A673 (cell line): ENCODE measurements at regions not wholly inside any gene's neighbourhood (a gene's known extent, or its start where the extent isn't known, plus 50 kb on each side); places are given as distances from the start of the nearest gene placed in this dataset.

Experiments used
- BruUV-seq: library from RNA; stranded (reverse); fragments of 400-500 nt; replicated peaks from 2 replicates; lab custom pipeline; 2021; lab: Mats Ljungman, UMichigan
- CTCF ChIA-PET: fragments of 300-600 bp; sonication (Branson Sonifier 250); formaldehyde crosslinking; loops from one replicate; lab custom pipeline; 2022; ENCODE audit warnings: antibody characterized with exemption; lab: Charles Lee
- POLR2A ChIA-PET: fragments of 300-600 bp; sonication (Branson Sonifier 250); formaldehyde crosslinking; loops from one replicate; lab custom pipeline; 2022; ENCODE audit warnings: antibody characterized with exemption; ENCODE audit not compliant: low non-redundant PET; lab: Charles Lee
- DNase-seq: peaks from one replicate; pipeline ENCODE4 v3.0.0-alpha.2; 2015; ENCODE audit warnings: low spot score
- H3K27ac ChIP-seq: fragments of 200-600 bp; sonication (generic); 2 replicates; pipeline ENCODE4 v1.5.1; 2016; ENCODE audit warnings: mixed run types, low read depth, mild to moderate bottlenecking, mixed read lengths, antibody characterized with exemption, low read length; ENCODE audit not compliant: poor library complexity, severe bottlenecking
- H3K27me3 ChIP-seq: fragments of 200-600 bp; sonication (generic); replicated peaks from 2 replicates; pipeline ENCODE4 v1.6.1; 2017; ENCODE audit warnings: mixed run types, low read depth, mild to moderate bottlenecking, mixed read lengths, antibody characterized with exemption, low read length; ENCODE audit not compliant: insufficient read depth, poor library complexity
- H3K36me3 ChIP-seq: fragments of 200-600 bp; sonication (generic); 2 replicates; pipeline ENCODE4 v1.6.1; 2016; ENCODE audit warnings: mixed run types, mild to moderate bottlenecking, mixed read lengths, antibody characterized with exemption, low read length; ENCODE audit not compliant: insufficient read depth, poor library complexity, severe bottlenecking
- H3K4me1 ChIP-seq: fragments of 200-600 bp; sonication (generic); 2 replicates; pipeline ENCODE4 v1.6.1; 2017; ENCODE audit warnings: mixed run types, mild to moderate bottlenecking, mixed read lengths, antibody characterized with exemption, low read length; ENCODE audit not compliant: insufficient read depth, poor library complexity, severe bottlenecking
- H3K4me3 ChIP-seq: fragments of 200-600 bp; sonication (generic); 2 replicates; pipeline ENCODE4 v1.5.1; 2016; ENCODE audit warnings: low read depth, mixed run types, mild to moderate bottlenecking, mixed read lengths, low read length; ENCODE audit not compliant: poor library complexity, severe bottlenecking
- H3K9me3 ChIP-seq: fragments of 200-600 bp; sonication (generic); 2 replicates; pipeline ENCODE4 v1.6.1; 2016; ENCODE audit warnings: mixed run types, low read depth, mild to moderate bottlenecking, mixed read lengths, antibody characterized with exemption, low read length; ENCODE audit not compliant: poor library complexity, severe bottlenecking
- EZH2 ChIP-seq: fragments of 200-600 bp; sonication (generic); IDR thresholded peaks from 2 replicates; pipeline ENCODE4 v1.6.1; 2017; ENCODE audit warnings: borderline replicate concordance, low read depth, mild to moderate bottlenecking, mixed read lengths, antibody characterized with exemption, low read length; ENCODE audit not compliant: poor library complexity, severe bottlenecking
- intact Hi-C: fragments of 100-400 bp; cut with micrococcal nuclease; formaldehyde crosslinking; loops from one replicate; pipeline ENCODE4 v1.10.0; 2022; ENCODE audit not compliant: unreplicated experiment
- TF ChIP-seq, protein P1 (sequence below): fragments of 300-800, 200-600 bp; sonication (generic); conservative IDR thresholded peaks from 2 replicates; pipeline ENCODE4 v1.5.1; 2017; ENCODE audit warnings: low read depth, mild to moderate bottlenecking, antibody characterized with exemption, low read length, moderate library complexity, mixed read lengths

DNA sequence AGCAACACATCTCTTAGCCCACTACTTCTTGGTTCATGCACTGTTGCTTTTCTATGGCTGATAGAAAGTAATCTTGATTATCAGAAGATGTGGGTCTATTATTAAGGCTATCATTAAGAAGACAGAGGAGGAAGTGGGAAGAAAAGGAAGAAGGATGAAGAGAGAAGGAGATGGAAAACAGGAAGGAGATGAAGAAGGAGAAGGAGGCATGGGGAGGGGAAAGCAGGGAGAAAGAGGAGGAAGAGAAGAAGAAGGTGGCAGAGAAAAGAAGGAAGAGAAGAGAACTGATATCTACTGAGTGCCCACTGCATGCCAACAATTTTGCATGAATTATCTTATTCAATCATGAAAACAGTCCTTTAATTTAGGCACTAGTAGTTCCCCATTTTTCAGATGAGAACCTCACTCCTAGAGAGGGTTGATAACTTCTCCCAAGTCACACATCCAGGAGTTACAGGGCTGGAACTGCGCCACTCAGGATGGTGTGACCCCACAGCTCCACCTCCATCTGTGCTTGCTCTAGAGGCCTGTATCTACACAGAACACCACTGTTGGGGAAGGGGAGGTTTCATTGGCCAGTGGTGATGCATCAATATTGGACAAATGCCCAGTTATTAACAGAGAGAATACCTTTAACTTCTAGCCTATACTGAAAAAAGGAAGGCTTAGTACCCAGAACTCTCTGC is 147.4 kb downstream of the CXCL12 start:
- Histone ChIP-seq H3K36me3 (no peaks in the 10 kb centered on the region), H3K9me3 (no peaks in the 10 kb centered on the region), H3K4me3 (no peak overlapping the region), H3K27ac (no peak overlapping the region), H3K4me1 (no peaks in the 10 kb centered on the region), H3K27me3 (no peaks in the 10 kb centered on the region)
- CTCF ChIA-PET = no interaction called here
- intact Hi-C loops = no loop called here
- POLR2A ChIA-PET = no interaction called here
- TF ChIP-seq, protein P1, sequence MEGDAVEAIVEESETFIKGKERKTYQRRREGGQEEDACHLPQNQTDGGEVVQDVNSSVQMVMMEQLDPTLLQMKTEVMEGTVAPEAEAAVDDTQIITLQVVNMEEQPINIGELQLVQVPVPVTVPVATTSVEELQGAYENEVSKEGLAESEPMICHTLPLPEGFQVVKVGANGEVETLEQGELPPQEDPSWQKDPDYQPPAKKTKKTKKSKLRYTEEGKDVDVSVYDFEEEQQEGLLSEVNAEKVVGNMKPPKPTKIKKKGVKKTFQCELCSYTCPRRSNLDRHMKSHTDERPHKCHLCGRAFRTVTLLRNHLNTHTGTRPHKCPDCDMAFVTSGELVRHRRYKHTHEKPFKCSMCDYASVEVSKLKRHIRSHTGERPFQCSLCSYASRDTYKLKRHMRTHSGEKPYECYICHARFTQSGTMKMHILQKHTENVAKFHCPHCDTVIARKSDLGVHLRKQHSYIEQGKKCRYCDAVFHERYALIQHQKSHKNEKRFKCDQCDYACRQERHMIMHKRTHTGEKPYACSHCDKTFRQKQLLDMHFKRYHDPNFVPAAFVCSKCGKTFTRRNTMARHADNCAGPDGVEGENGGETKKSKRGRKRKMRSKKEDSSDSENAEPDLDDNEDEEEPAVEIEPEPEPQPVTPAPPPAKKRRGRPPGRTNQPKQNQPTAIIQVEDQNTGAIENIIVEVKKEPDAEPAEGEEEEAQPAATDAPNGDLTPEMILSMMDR = no peak
- no peak for TF ChIP-seq EZH2
- DNase-seq = no peak
- BruUV-seq = no TSS peak

GRCh38 chr10:44235363-44235762 is 149.5 kb downstream of the CXCL12 start:
- DNase-seq = no peak
- no peak for TF ChIP-seq EZH2
- TF ChIP-seq, protein P1 = no peak
- ChIA-PET POLR2A (no interaction called here), CTCF (no interaction called here)
- H3K4me3 ChIP-seq = no peak overlapping the region
- H3K27ac ChIP-seq = no peak overlapping the region
- no peaks in the 10 kb centered on the region for H3K36me3 ChIP-seq
- no peaks in the 10 kb centered on the region for H3K9me3 ChIP-seq
- BruUV-seq = no TSS peak
- H3K4me1 ChIP-seq = no peaks in the 10 kb centered on the region
- H3K27me3 ChIP-seq = no peaks in the 10 kb centered on the region
- intact Hi-C loops = no loop called here

DNA sequence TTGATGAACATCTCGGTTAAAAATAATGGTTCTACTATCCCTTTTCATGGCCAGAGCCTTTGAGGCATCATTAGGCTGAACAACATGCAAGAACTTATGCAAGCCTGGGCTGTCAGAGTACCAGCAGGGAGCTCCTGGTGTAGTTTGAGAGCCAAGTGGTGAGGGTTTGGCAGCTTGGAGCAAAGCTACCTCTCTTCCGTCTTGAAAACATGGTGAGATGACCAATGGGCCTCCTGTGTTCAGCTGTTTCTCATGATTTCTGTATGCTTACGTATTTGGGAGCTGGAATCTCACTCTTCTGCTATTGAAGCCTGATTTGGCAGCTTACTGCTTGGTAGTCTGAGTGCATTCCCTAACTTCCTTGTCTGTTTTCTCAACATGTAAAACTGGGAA is 150.4 kb downstream of the CXCL12 start:
- CTCF ChIA-PET = no interaction called here
- Histone ChIP-seq H3K27me3 (no peaks in the 10 kb centered on the region), H3K27ac (no peak overlapping the region), H3K4me1 (no peaks in the 10 kb centered on the region), H3K9me3 (no peaks in the 10 kb centered on the region), H3K4me3 (no peak overlapping the region), H3K36me3 (no peaks in the 10 kb centered on the region)
- no peak for DNase-seq
- no TSS peak for BruUV-seq
- POLR2A ChIA-PET = no interaction called here
- TF ChIP-seq, protein P1 = no peak
- no peak for TF ChIP-seq EZH2
- intact Hi-C loops = no loop called here
